Right lobe of liver (tissue), 6 donors: ENCODE measurements at regions not wholly inside any gene's neighbourhood (a gene's known extent, or its start where the extent isn't known, plus 50 kb on each side); places are given as distances from the start of the nearest gene placed in this dataset.

Experiments
- ATAC-seq, 4 donors: fragments of 200-7000 bp; cut with Tn5 transposase; one replicate each; pipeline ENCODE4 v1.9.1; 2020; ENCODE audit warnings: mild to moderate bottlenecking in 4 of 4, moderate library complexity in 4 of 4
- DNase-seq, 3 donors: peaks; one replicate each; pipeline ENCODE4 v3.0.0-alpha.2; 2020
- H3K27ac ChIP-seq, 3 donors: fragments of 200-600 bp; one replicate each; pipeline ENCODE4 v1.8.0; 2022
- H3K27me3 ChIP-seq, 2 donors: fragments of 200-600 bp; one replicate each; pipeline ENCODE4 v1.8.0; 2022
- H3K36me3 ChIP-seq, 4 donors: fragments of 200-600 bp; sonication (generic) in 1 of 4; one replicate each; pipeline versions ENCODE4 v1.5.1 to v1.8.0; 2017 to 2022; ENCODE audit warnings: control low read depth in 1 of 4
- H3K4me1 ChIP-seq, 4 donors: fragments of 200-600 bp; sonication (generic) in 1 of 4; one replicate each; pipeline versions ENCODE4 v1.5.1 to v1.8.0; 2017 to 2022; ENCODE audit warnings: control low read depth in 1 of 4
- H3K4me3 ChIP-seq, 3 donors: fragments of 200-600 bp; one replicate each; pipeline ENCODE4 v1.8.0; 2022
- H3K9me3 ChIP-seq, 4 donors: fragments of 200-600 bp; sonication (generic) in 1 of 4; one replicate each; pipeline versions ENCODE4 v1.5.1 to v1.8.0; 2017 to 2022; ENCODE audit warnings: control low read depth in 1 of 4
- POLR2A ChIP-seq: fragments of 450-650 bp; IDR thresholded peaks from one replicate; pipeline ENCODE4 v1.6.1; 2017; ENCODE audit warnings: antibody characterized with exemption, mild to moderate bottlenecking
- WGBS: methylation state at CpG from one replicate; pipeline ENCODE4 v1.1.6; 2018; ENCODE audit warnings: low coverage, low lambda C conversion rate; ENCODE audit not compliant: insufficient coverage; ENCODE audit errors: missing lambda C conversion rate; 5-methylcytosine and 5-hydroxymethylcytosine counted together
- intact Hi-C, 2 donors: fragments of 100-400 bp; cut with DNase I; formaldehyde crosslinking; loops; one replicate each; pipeline versions ENCODE4 v1.11.2 to v1.14.1; 2022
- TF ChIP-seq, protein P1 (sequence below), 4 donors: fragments of 200-600 bp in 3 of 4; fragments of 450-650 bp in 1 of 4; IDR thresholded peaks; one replicate each; pipeline versions ENCODE4 v1.5.1 to v1.8.0; 2016 to 2022; ENCODE audit warnings: antibody characterized with exemption in 4 of 4, mild to moderate bottlenecking in 2 of 4
- donor health status: DM: no; HTN: yes; CAD: no.
- donor health status: DM: no; HTN: no; CAD: no.
- donor health status: DM: no; HTN: no; CAD: no.
- donor health status: DM: no; HTN: yes; CAD: no.
- donor health status: DM: no; HTN: yes; CAD: no.

- Histone ChIP-seq H3K36me3 (no peaks in the 10 kb centered on the region), H3K27ac (no peak overlapping the region), H3K9me3 (no peaks in the 10 kb centered on the region), H3K27me3 (no peaks in the 10 kb centered on the region), H3K4me3 (no peak overlapping the region), H3K4me1 (no peaks in the 10 kb centered on the region)
- DNase-seq (no peak), ATAC-seq (no peak)
- TF ChIP-seq POLR2A: no peak
- TF ChIP-seq, protein P1, sequence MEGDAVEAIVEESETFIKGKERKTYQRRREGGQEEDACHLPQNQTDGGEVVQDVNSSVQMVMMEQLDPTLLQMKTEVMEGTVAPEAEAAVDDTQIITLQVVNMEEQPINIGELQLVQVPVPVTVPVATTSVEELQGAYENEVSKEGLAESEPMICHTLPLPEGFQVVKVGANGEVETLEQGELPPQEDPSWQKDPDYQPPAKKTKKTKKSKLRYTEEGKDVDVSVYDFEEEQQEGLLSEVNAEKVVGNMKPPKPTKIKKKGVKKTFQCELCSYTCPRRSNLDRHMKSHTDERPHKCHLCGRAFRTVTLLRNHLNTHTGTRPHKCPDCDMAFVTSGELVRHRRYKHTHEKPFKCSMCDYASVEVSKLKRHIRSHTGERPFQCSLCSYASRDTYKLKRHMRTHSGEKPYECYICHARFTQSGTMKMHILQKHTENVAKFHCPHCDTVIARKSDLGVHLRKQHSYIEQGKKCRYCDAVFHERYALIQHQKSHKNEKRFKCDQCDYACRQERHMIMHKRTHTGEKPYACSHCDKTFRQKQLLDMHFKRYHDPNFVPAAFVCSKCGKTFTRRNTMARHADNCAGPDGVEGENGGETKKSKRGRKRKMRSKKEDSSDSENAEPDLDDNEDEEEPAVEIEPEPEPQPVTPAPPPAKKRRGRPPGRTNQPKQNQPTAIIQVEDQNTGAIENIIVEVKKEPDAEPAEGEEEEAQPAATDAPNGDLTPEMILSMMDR (IDR thresholded peaks at IDR 0.05): no peak
- 77% methylated on average over 10 of the region's 11 CpGs for WGBS
- intact Hi-C loops: no loop called here
These were observed 354.3 kb downstream of the MN1 start for GRCh38 chr22:27447289-27447688.

GRCh38 chr22:27450448-27450847, 351.1 kb downstream of the MN1 start:
- no peak overlapping the region for H3K27ac ChIP-seq
- DNase-seq: no peak
- no peaks in the 10 kb centered on the region for H3K36me3 ChIP-seq
- H3K4me3 ChIP-seq: no peak overlapping the region
- ATAC-seq: no peak
- TF ChIP-seq, protein P1 (IDR thresholded peaks at IDR 0.05): no peak
- no peak for TF ChIP-seq POLR2A
- intact Hi-C loops: no loop called here
- no peaks in the 10 kb centered on the region for H3K4me1 ChIP-seq
- no peaks in the 10 kb centered on the region for H3K9me3 ChIP-seq
- no peaks in the 10 kb centered on the region for H3K27me3 ChIP-seq

DNA sequence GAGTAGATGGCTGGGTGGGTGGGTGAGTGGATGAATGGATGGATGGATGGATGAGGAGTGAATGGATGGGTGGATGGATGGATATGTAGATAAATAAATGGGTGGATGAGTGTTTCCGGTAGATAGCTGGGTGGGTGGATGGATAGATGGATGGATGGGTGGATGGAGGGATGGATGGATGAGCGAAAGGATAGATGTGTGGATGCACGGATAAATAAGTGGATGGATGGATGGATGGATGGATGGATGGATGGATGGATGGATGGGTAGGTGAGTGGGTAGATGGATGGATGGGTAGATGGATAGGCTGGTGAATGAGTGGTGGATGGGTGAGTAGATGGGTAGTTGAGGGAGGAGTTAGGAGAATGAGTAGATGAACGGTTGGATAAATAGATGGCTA, 349.3 kb downstream of the MN1 start:
- intact Hi-C loops: no loop called here
- Histone ChIP-seq H3K4me1 (no peaks in the 10 kb centered on the region), H3K4me3 (no peak overlapping the region), H3K9me3 (no peaks in the 10 kb centered on the region), H3K36me3 (no peaks in the 10 kb centered on the region), H3K27me3 (no peaks in the 10 kb centered on the region), H3K27ac (no peak overlapping the region)
- DNase-seq: no peak
- no peak for TF ChIP-seq POLR2A
- TF ChIP-seq, protein P1 (IDR thresholded peaks at IDR 0.05): no peak
- ATAC-seq: no peak
- 75% methylated on average over 4 of the region's 4 CpGs for WGBS

DNA sequence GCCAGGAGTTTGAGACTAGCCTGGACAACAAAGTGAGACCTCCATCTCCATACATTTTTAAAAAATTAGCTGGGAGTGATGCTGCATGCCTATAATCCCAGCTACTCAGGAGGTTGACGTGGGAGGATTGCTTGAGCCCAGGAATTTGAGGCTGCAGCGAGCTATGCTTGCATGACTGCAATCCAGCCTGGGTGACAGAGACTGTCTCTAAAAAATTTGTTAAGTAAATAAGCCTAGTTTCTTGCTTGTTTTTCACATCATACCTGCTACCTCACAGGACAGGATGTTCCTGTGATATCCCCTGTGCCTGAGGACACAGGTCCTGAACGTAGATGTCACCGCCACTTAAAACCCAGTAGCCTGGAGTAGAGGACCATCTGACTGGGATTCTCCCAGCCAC, 348.6 kb downstream of the MN1 start:
- Histone ChIP-seq H3K36me3 (no peaks in the 10 kb centered on the region), H3K9me3 (no peaks in the 10 kb centered on the region), H3K4me1 (no peaks in the 10 kb centered on the region), H3K27me3 (no peaks in the 10 kb centered on the region), H3K4me3 (no peak overlapping the region), H3K27ac (no peak overlapping the region)
- 80% methylated on average over 4 of the region's 4 CpGs for WGBS
- no peak for TF ChIP-seq POLR2A
- TF ChIP-seq, protein P1 (IDR thresholded peaks at IDR 0.05): no peak
- DNase-seq (no peak), ATAC-seq (no peak)
- intact Hi-C loops: no loop called here

DNA sequence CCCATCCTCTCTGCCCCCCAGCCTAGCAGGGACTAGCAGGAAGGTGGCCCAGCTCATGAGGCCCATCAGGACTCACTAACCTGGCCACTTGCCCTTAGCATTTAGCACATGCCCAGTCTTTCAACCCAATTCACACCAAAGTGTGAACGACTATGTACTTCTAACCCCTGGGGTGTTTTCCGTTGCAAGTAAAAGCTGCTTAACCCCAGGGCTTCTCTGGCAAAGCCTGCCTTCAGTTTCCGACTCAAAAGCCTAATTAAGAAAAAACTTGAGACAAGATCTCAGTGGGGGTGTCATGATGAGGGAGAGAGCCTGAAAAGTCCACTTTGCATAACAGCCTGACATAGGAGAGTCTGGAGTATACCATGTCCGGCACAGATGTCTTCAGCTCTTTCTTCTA, 347.8 kb downstream of the MN1 start:
- Histone ChIP-seq H3K4me3 (no peak overlapping the region), H3K27ac (no peak overlapping the region), H3K9me3 (no peaks in the 10 kb centered on the region), H3K36me3 (no peaks in the 10 kb centered on the region), H3K4me1 (no peaks in the 10 kb centered on the region), H3K27me3 (no peaks in the 10 kb centered on the region)
- DNase-seq (no peak), ATAC-seq (no peak)
- TF ChIP-seq POLR2A: no peak
- intact Hi-C loops: no loop called here
- 64% methylated on average over 3 of the region's 4 CpGs for WGBS
